ENCODE measurements at regions not wholly inside any gene's neighbourhood (a gene's known extent, or its start where the extent isn't known, plus 50 kb on each side); places are given as distances from the start of the nearest gene placed in this dataset.

DNA sequence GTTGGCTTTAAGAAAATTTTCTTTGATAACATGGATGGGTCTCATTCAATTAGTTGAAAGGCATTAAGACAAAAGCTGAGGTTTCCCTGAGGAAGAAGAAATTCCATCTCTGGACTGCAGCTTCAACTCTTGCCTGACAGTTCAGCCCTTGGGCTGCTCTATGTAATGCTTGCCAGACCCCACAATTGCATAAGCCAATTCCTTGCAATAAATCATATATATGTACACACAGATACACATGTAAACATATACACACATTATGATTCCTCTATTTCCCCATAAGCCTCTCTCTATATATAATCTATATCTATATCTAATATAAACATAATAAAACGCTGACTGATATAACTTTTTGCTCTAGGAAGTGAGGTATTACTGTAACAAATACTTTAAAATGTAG lies 301.5 kb upstream of the PRMT6 start:
- Histone ChIP-seq H3K36me3 (ENCODE audit: control insufficient read depth in 2 of 2, insufficient read depth in 2 of 2, low read length in 2 of 2) (no peaks in the 10 kb centered on the region), H3K27me3 (ENCODE audit: control insufficient read depth in 1 of 2, insufficient read depth in 2 of 2, low read length in 2 of 2) (no peaks in the 10 kb centered on the region), H3K4me1 (ENCODE audit: control insufficient read depth, insufficient read depth, low read length) (no peaks in the 10 kb centered on the region), H3K9me3 (ENCODE audit: control insufficient read depth in 2 of 2, low read length in 2 of 2) (no peaks in the 10 kb centered on the region), H3K27ac (ENCODE audit: low read length) (no peak overlapping the region), H3K4me3 (ENCODE audit: low read length in 2 of 2) (no peak overlapping the region), H3K9ac (ENCODE audit: low read length in 2 of 2) (no peak overlapping the region)

DNA sequence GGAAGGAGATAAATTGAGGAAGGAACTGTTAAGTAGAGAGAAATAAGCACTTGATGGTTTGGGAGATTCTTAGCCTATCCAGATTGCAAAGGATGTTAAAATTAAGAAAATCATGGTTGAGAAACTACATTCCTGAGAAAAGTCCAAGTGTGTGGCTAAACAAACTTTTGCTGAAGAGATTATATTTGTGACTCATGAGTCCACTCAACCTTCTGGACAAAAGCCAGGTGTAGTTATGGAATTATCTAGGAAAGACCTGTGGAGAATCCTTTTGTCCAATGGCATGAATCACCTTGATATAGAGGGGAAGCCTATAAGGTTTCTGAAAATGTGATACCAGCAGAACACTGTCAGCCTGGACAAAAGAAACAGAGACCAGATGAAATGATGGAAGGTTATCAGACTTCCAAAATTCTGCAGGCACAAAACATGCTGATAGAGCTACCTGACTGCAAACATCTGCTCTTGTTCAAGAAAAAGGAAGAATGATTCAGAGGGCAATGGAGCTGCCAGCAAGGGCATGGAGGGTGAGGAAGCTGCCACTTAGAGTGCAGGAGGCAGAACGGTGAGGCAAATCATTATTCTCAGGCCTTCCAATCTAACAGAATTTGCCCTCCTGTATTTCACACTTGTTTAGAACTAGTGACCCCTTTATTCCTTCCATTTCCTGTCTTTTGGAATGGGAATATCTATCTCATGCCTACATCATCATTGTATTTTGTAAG lies 300.6 kb upstream of the PRMT6 start:
- H3K4me1 ChIP-seq (ENCODE audit: control insufficient read depth, insufficient read depth, low read length) = no peaks in the 10 kb centered on the region
- no peak overlapping the region for H3K4me3 ChIP-seq (ENCODE audit: low read length in 2 of 2)
- no peak overlapping the region for H3K9ac ChIP-seq (ENCODE audit: low read length in 2 of 2)
- H3K27me3 ChIP-seq (ENCODE audit: control insufficient read depth in 1 of 2, insufficient read depth in 2 of 2, low read length in 2 of 2) = no peaks in the 10 kb centered on the region
- H3K9me3 ChIP-seq (ENCODE audit: control insufficient read depth in 2 of 2, low read length in 2 of 2) = no peaks in the 10 kb centered on the region
- no peak overlapping the region for H3K27ac ChIP-seq (ENCODE audit: low read length)
- H3K36me3 ChIP-seq (ENCODE audit: control insufficient read depth in 2 of 2, insufficient read depth in 2 of 2, low read length in 2 of 2) = no peaks in the 10 kb centered on the region

DNA sequence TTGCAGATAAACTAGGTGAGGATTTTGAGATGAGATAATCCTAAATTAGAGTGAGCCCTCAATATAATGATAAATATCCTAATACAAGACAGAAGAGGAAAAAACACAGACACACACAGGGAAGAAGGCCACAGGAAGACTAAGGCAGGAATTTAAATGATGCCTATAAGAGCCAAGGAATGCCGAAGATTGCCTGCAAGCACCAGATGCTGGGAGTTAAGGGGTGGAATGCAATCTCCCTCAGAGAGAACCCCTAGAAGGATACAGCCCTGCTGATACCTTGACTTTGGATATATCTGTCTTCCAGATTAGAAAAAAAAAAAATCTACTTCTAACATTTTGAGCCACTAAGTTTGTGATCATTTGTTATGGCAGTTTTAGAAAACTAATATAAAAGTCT lies 299.7 kb upstream of the PRMT6 start:
- H3K9ac ChIP-seq (ENCODE audit: low read length in 2 of 2) = no peak overlapping the region
- no peaks in the 10 kb centered on the region for H3K27me3 ChIP-seq (ENCODE audit: control insufficient read depth in 1 of 2, insufficient read depth in 2 of 2, low read length in 2 of 2)
- no peaks in the 10 kb centered on the region for H3K36me3 ChIP-seq (ENCODE audit: control insufficient read depth in 2 of 2, insufficient read depth in 2 of 2, low read length in 2 of 2)
- no peak overlapping the region for H3K27ac ChIP-seq (ENCODE audit: low read length)
- no peaks in the 10 kb centered on the region for H3K9me3 ChIP-seq (ENCODE audit: control insufficient read depth in 2 of 2, low read length in 2 of 2)
- H3K4me3 ChIP-seq (ENCODE audit: low read length in 2 of 2) = no peak overlapping the region
- H3K4me1 ChIP-seq (ENCODE audit: control insufficient read depth, insufficient read depth, low read length) = no peaks in the 10 kb centered on the region

DNA sequence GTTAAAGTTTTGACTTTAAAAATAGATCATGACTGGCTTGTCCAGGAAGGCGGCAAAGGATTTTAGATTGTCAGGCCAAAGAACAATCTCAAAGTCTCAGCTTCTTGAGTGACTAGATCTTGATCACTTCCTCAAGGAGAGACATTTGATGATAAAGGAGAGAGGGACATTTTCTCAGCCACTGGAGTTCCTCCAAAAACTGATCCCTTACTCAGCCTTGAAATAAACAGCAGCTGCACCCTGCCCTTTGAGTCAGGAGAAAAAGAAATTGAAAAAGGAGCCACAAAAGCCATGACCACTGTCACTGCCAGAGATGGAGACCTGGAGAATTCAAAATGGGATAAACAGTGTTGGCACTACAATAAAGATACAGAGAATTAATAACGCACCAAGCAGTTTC lies 288.4 kb upstream of the PRMT6 start:
- Histone ChIP-seq H3K4me1 (ENCODE audit: control insufficient read depth, insufficient read depth, low read length) (no peaks in the 10 kb centered on the region), H3K9ac (ENCODE audit: low read length in 2 of 2) (no peak overlapping the region), H3K36me3 (ENCODE audit: control insufficient read depth in 2 of 2, insufficient read depth in 2 of 2, low read length in 2 of 2) (no peaks in the 10 kb centered on the region), H3K27me3 (ENCODE audit: control insufficient read depth in 1 of 2, insufficient read depth in 2 of 2, low read length in 2 of 2) (no peaks in the 10 kb centered on the region), H3K9me3 (ENCODE audit: control insufficient read depth in 2 of 2, low read length in 2 of 2) (no peaks in the 10 kb centered on the region), H3K4me3 (ENCODE audit: low read length in 2 of 2) (no peak overlapping the region), H3K27ac (ENCODE audit: low read length) (no peak overlapping the region)

DNA sequence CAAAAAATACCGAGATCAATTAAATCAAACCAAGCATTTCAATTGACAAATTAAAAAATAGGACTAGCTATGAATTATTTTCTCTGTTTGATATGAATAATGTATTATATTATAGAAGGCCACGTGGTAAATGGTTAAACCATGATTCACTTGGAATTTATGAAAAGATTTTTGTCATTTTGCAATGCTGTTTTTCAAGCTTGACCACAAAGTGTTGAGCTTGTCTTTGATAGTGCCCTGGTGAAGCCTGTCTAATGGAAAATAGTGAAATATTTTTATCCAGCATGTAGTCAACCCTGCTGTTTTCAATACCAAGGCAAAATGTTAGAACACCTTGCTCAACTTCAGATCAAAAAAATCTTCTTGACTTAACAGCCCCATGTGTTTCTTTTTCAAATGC lies 288.0 kb upstream of the PRMT6 start:
- Histone ChIP-seq H3K4me1 (ENCODE audit: control insufficient read depth, insufficient read depth, low read length) (no peaks in the 10 kb centered on the region), H3K9me3 (ENCODE audit: control insufficient read depth in 2 of 2, low read length in 2 of 2) (peaks cover 0 to 4% of the 10 kb centered on the region in 2 donors), H3K36me3 (ENCODE audit: control insufficient read depth in 2 of 2, insufficient read depth in 2 of 2, low read length in 2 of 2) (no peaks in the 10 kb centered on the region), H3K27ac (ENCODE audit: low read length) (no peak overlapping the region), H3K27me3 (ENCODE audit: control insufficient read depth in 1 of 2, insufficient read depth in 2 of 2, low read length in 2 of 2) (no peaks in the 10 kb centered on the region), H3K9ac (ENCODE audit: low read length in 2 of 2) (no peak overlapping the region), H3K4me3 (ENCODE audit: low read length in 2 of 2) (no peak overlapping the region)

DNA sequence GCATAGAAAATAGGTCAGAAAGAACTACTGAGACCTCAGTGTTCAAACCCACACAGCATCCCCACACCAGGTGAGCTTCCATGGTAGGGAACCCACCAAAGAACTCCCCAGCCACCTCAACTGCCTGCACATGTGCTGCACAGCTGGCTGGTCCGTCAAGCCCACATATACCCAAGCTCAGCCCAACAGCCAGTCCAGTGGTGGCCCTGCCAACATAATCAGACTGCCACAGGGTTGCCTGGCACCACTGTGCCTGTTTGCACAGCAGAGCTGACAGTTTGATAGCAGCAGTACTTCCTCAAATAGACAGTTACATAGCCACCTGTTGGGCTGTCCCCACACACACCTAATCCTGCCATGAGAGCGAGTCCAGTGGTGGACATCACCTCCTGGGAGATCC lies 283.3 kb upstream of the PRMT6 start:
- Histone ChIP-seq H3K36me3 (ENCODE audit: control insufficient read depth in 2 of 2, insufficient read depth in 2 of 2, low read length in 2 of 2) (no peaks in the 10 kb centered on the region), H3K9ac (ENCODE audit: low read length in 2 of 2) (no peak overlapping the region), H3K27me3 (ENCODE audit: control insufficient read depth in 1 of 2, insufficient read depth in 2 of 2, low read length in 2 of 2) (no peaks in the 10 kb centered on the region), H3K27ac (ENCODE audit: low read length) (no peak overlapping the region), H3K4me3 (ENCODE audit: low read length in 2 of 2) (no peak overlapping the region), H3K9me3 (ENCODE audit: control insufficient read depth in 2 of 2, low read length in 2 of 2) (peaks cover 0 to 7% of the 10 kb centered on the region in 2 donors), H3K4me1 (ENCODE audit: control insufficient read depth, insufficient read depth, low read length) (no peaks in the 10 kb centered on the region)

DNA sequence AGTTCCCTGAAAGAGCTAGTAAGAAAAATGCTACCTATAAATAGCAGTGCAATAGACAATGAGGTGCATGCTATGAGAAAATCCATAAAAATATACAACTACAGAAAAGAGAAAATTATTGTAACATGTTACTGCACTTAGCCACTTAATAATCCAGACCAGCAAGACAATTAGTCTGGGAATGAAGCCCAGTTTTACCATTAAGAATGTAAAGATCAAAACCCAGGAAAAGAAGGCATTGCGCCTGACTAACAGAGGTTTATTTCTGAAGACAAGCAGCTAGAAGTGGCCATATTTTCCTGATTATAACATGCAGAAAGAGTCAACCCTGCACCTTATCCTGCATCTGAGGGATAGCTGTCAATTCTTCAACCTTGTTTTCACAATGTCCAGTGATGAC lies 276.4 kb upstream of the PRMT6 start:
- Histone ChIP-seq H3K4me1 (ENCODE audit: control insufficient read depth, insufficient read depth, low read length) (no peaks in the 10 kb centered on the region), H3K9me3 (ENCODE audit: control insufficient read depth in 2 of 2, low read length in 2 of 2) (peaks cover 0 to 3% of the 10 kb centered on the region in 2 donors), H3K4me3 (ENCODE audit: low read length in 2 of 2) (no peak overlapping the region), H3K27me3 (ENCODE audit: control insufficient read depth in 1 of 2, insufficient read depth in 2 of 2, low read length in 2 of 2) (no peaks in the 10 kb centered on the region), H3K27ac (ENCODE audit: low read length) (no peak overlapping the region), H3K36me3 (ENCODE audit: control insufficient read depth in 2 of 2, insufficient read depth in 2 of 2, low read length in 2 of 2) (no peaks in the 10 kb centered on the region), H3K9ac (ENCODE audit: low read length in 2 of 2) (no peak overlapping the region)

DNA sequence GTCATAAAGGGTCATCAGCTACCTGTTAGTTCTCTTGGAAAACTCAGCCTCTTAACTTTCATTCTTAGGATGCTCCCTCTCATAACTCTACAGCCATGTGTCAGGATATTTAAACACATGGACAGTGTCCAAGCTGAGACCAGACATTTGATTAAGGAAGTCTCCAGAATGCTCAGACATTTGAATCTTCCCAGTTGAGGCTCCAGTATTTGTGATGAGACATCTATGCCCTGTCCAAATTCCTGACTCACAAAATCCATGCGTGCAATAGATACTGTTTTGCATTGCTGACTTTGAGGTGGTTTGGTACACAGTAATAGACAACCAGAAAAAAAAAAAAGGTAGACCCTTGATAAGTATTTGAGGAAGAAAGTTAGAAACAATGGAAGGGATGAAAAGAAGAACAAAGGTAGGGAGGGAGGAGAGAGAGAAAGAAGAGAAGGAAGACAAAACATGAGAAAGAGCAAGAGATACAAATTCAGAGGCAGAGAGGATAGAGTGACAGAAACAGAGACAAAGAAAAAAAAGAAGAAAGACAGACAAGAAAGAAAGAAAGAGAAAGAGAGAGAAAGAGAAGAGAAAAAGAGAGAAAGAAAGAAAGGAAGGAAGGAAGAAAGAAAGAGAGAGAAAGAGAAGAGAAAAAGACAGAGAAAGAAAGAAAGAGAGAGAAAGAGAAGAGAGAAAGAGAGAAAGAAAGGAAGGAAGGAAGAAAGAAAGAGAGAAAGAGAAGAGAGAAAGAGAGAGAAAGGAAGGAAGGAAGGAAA lies 275.5 kb upstream of the PRMT6 start:
- no peaks in the 10 kb centered on the region for H3K36me3 ChIP-seq (ENCODE audit: control insufficient read depth in 2 of 2, insufficient read depth in 2 of 2, low read length in 2 of 2)
- H3K9ac ChIP-seq (ENCODE audit: low read length in 2 of 2) = no peak overlapping the region
- no peaks in the 10 kb centered on the region for H3K4me1 ChIP-seq (ENCODE audit: control insufficient read depth, insufficient read depth, low read length)
- H3K4me3 ChIP-seq (ENCODE audit: low read length in 2 of 2) = no peak overlapping the region
- H3K27ac ChIP-seq (ENCODE audit: low read length) = no peak overlapping the region
- H3K9me3 ChIP-seq (ENCODE audit: control insufficient read depth in 2 of 2, low read length in 2 of 2) = peaks cover 0 to 3% of the 10 kb centered on the region in 2 donors
- no peaks in the 10 kb centered on the region for H3K27me3 ChIP-seq (ENCODE audit: control insufficient read depth in 1 of 2, insufficient read depth in 2 of 2, low read length in 2 of 2)

DNA sequence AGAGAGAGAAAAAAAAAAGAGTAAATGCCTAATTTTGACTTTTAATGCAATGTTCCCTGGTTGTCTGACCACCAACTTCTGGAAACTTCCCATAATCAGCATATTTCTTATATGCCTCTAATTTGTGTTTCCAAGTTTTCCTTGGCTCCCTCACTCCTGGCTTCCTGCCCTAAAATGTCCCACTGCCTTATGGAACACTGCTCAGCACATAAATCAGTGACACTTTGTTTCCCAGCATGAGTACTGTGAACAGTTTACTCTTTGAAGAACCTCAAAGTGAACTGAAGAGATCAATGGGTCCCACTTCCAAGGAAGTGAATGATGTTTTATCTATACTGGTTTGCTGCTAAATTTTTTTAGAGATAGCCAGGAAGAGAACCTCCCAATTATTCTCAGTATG lies 271.3 kb upstream of the PRMT6 start:
- Histone ChIP-seq H3K9ac (ENCODE audit: low read length in 2 of 2) (no peak overlapping the region), H3K9me3 (ENCODE audit: control insufficient read depth in 2 of 2, low read length in 2 of 2) (no peaks in the 10 kb centered on the region), H3K27ac (ENCODE audit: low read length) (no peak overlapping the region), H3K4me1 (ENCODE audit: control insufficient read depth, insufficient read depth, low read length) (no peaks in the 10 kb centered on the region), H3K36me3 (ENCODE audit: control insufficient read depth in 2 of 2, insufficient read depth in 2 of 2, low read length in 2 of 2) (no peaks in the 10 kb centered on the region), H3K4me3 (ENCODE audit: low read length in 2 of 2) (no peak overlapping the region), H3K27me3 (ENCODE audit: control insufficient read depth in 1 of 2, insufficient read depth in 2 of 2, low read length in 2 of 2) (no peaks in the 10 kb centered on the region)

DNA sequence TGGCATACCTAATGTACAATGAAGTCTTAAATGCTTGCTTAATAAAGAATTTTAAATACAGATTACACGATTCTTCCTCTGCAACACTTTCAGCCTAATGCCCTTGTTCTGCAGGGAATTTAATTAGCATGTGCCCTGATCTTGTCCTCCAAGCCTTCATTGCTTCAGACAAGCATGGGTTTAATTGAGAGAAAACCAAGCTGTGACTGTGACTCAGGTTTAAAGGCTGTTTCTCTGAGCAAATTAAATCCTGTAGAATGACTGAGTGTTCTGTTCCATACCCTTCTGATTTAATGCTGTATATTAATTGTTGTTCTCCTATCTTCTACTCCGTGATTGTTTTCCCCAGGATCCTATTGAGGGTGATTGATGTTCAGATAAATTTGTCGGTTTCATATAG lies 269.0 kb upstream of the PRMT6 start:
- H3K27ac ChIP-seq (ENCODE audit: low read length) = no peak overlapping the region
- H3K9ac ChIP-seq (ENCODE audit: low read length in 2 of 2) = no peak overlapping the region
- H3K9me3 ChIP-seq (ENCODE audit: control insufficient read depth in 2 of 2, low read length in 2 of 2) = no peaks in the 10 kb centered on the region
- H3K4me1 ChIP-seq (ENCODE audit: control insufficient read depth, insufficient read depth, low read length) = no peaks in the 10 kb centered on the region
- no peaks in the 10 kb centered on the region for H3K36me3 ChIP-seq (ENCODE audit: control insufficient read depth in 2 of 2, insufficient read depth in 2 of 2, low read length in 2 of 2)
- H3K27me3 ChIP-seq (ENCODE audit: control insufficient read depth in 1 of 2, insufficient read depth in 2 of 2, low read length in 2 of 2) = no peaks in the 10 kb centered on the region
- no peak overlapping the region for H3K4me3 ChIP-seq (ENCODE audit: low read length in 2 of 2)

DNA sequence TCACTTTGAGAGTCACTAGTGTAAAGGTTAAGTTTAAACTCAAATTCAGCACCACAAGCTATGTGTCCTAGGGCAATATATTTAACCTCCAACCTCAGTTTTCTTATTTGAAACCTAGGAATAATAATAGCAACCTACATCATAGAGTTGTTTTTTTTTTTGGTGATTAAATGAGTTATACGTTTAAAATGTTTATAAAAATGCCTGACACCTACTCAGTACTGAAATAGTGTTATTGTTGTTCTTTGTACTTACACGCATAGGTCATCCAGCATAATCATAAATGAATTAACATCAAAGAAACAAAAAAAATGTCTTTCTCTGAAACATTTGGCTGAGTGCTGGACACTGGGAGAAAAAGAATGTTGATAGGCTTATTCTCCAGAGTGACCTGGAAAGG lies 266.8 kb upstream of the PRMT6 start:
- Histone ChIP-seq H3K27me3 (ENCODE audit: control insufficient read depth in 1 of 2, insufficient read depth in 2 of 2, low read length in 2 of 2) (no peaks in the 10 kb centered on the region), H3K4me3 (ENCODE audit: low read length in 2 of 2) (no peak overlapping the region), H3K36me3 (ENCODE audit: control insufficient read depth in 2 of 2, insufficient read depth in 2 of 2, low read length in 2 of 2) (no peaks in the 10 kb centered on the region), H3K9me3 (ENCODE audit: control insufficient read depth in 2 of 2, low read length in 2 of 2) (no peaks in the 10 kb centered on the region), H3K27ac (ENCODE audit: low read length) (no peak overlapping the region), H3K4me1 (ENCODE audit: control insufficient read depth, insufficient read depth, low read length) (no peaks in the 10 kb centered on the region), H3K9ac (ENCODE audit: low read length in 2 of 2) (no peak overlapping the region)

All from stomach smooth muscle (tissue), 2 donors.